SK-N-SH (cell line): ENCODE measurements at regions not wholly inside any gene's neighbourhood (a gene's known extent, or its start where the extent isn't known, plus 50 kb on each side); places are given as distances from the start of the nearest gene placed in this dataset.

Experiments used
- CTCF ChIA-PET: fragments of 300-600, 350-600 bp; formaldehyde crosslinking; extraction: SDS; loops from one replicate; lab custom pipeline; 2021; lab: Yijun Ruan, JAX
- POLR2A ChIA-PET: fragments of 350-600 bp; sonication (Branson Sonifier 250); formaldehyde crosslinking; extraction: SDS; loops from one replicate; lab custom pipeline; 2020; ENCODE audit warnings: antibody characterized with exemption, inconsistent platforms; lab: Yijun Ruan, JAX
- DNase-seq: peaks from one replicate; pipeline ENCODE4 v3.0.0; 2012
- H2AFZ ChIP-seq: fragments of 200-600 bp; sonication (generic); 2 replicates; pipeline ENCODE4 v1.8.1; 2016; ENCODE audit warnings: antibody characterized with exemption, mild to moderate bottlenecking, low read depth
- H3F3A ChIP-seq: fragments of 200-600 bp; sonication (generic); replicated peaks from 2 replicates; pipeline ENCODE3; 2016; ENCODE audit warnings: antibody characterized with exemption, mild to moderate bottlenecking; ENCODE audit not compliant: insufficient read depth
- H3K27ac ChIP-seq, 2 experiments: fragments of 200-500 bp in 1 of 2; fragments of 200-600 bp in 1 of 2; sonication (Bioruptor generic) in 1 of 2; sonication (generic), shearing (Covaris generic) in 1 of 2; 2 replicates each; pipeline versions ENCODE4 v1.5.1 to v1.6.1; 2014 to 2016; ENCODE audit warnings: low read depth in 2 of 2, inconsistent platforms in 1 of 2, low read length in 1 of 2, mild to moderate bottlenecking in 1 of 2, mixed read lengths in 1 of 2
- H3K27me3 ChIP-seq: fragments of 200-600 bp; sonication (generic), shearing (Covaris generic); 2 replicates; pipeline ENCODE4 v1.6.1; 2016; ENCODE audit warnings: mixed run types; ENCODE audit not compliant: insufficient read depth
- H3K36me3 ChIP-seq, 2 experiments: fragments of 200-500 bp in 1 of 2; fragments of 200-600 bp in 1 of 2; sonication (Bioruptor generic) in 1 of 2; sonication (generic) in 1 of 2; replicated peaks in 1 of 2; 2 replicates each; pipeline versions ENCODE3 to v1.5.1; 2014 to 2016; ENCODE audit warnings: low read length in 1 of 2, mild to moderate bottlenecking in 1 of 2; ENCODE audit not compliant: insufficient read depth in 2 of 2, control insufficient read depth in 1 of 2
- H3K4me1 ChIP-seq, 2 experiments: fragments of 200-500 bp in 1 of 2; fragments of 200-600 bp in 1 of 2; sonication (Bioruptor generic) in 1 of 2; sonication (generic), shearing (Covaris generic) in 1 of 2; 2 replicates each; pipeline versions ENCODE4 v1.5.1 to v1.6.1; 2014 to 2016; ENCODE audit warnings: low read depth in 1 of 2, low read length in 1 of 2, mixed run types in 1 of 2; ENCODE audit not compliant: insufficient read depth in 2 of 2, control insufficient read depth in 1 of 2
- H3K4me2 ChIP-seq: fragments of 200-600 bp; sonication (generic), shearing (Covaris generic); 2 replicates; pipeline ENCODE4 v1.6.1; 2017; ENCODE audit warnings: mixed run types
- H3K4me3 ChIP-seq, 2 experiments: fragments of 200-500 bp in 1 of 2; fragments of 200-600 bp in 1 of 2; sonication (Bioruptor generic) in 1 of 2; sonication (generic), shearing (Covaris generic) in 1 of 2; 2 replicates each; pipeline versions ENCODE4 v1.5.1 to v1.8.1; 2014 to 2016; ENCODE audit warnings: low read depth in 2 of 2, inconsistent platforms in 1 of 2, low read length in 1 of 2, mild to moderate bottlenecking in 1 of 2, mixed read lengths in 1 of 2, moderate library complexity in 1 of 2
- H3K79me2 ChIP-seq: fragments of 200-600 bp; sonication (generic); 2 replicates; pipeline ENCODE4 v1.8.1; 2017; ENCODE audit warnings: mild to moderate bottlenecking; ENCODE audit not compliant: insufficient read depth
- H3K9ac ChIP-seq: fragments of 200-600 bp; sonication (generic); 2 replicates; pipeline ENCODE4 v1.6.1; 2017; ENCODE audit warnings: mixed run types
- H3K9me2 ChIP-seq: fragments of 200-600 bp; sonication (generic); 2 replicates; pipeline ENCODE4 v1.6.1; 2017; ENCODE audit warnings: mixed run types
- H3K9me3 ChIP-seq: fragments of 200-600 bp; sonication (generic); 2 replicates; pipeline ENCODE4 v1.6.1; 2017; ENCODE audit warnings: mixed run types, mild to moderate bottlenecking, moderate library complexity
- H4K20me1 ChIP-seq: fragments of 200-600 bp; sonication (generic); 2 replicates; pipeline ENCODE4 v1.6.1; 2017; ENCODE audit warnings: mild to moderate bottlenecking, mixed run types; ENCODE audit not compliant: insufficient read depth
- CTCF ChIP-seq: fragments of 200-600 bp; sonication (generic); IDR thresholded peaks from 2 replicates; pipeline ENCODE4 v1.6.1; 2017; ENCODE audit warnings: antibody characterized with exemption, mild to moderate bottlenecking, moderate library complexity
- FOSL2 ChIP-seq: IDR thresholded peaks from 2 replicates; pipeline ENCODE4 v1.4.0; 2012; ENCODE audit warnings: low read depth, mild to moderate bottlenecking, moderate library complexity, borderline replicate concordance
- FOXJ3 ChIP-seq: sonication (generic); formaldehyde crosslinking; IDR thresholded peaks from 2 replicates; pipeline ENCODE4 v1.5.1; 2020; ENCODE audit warnings: mild to moderate bottlenecking, missing genetic modification reagents
- IRF3 ChIP-seq: fragments of 150-350 bp; IDR thresholded peaks from 2 replicates; pipeline ENCODE4 v1.6.1; 2016; ENCODE audit warnings: mild to moderate bottlenecking, low read depth, low read length
- PBX3 ChIP-seq: IDR thresholded peaks from 2 replicates; pipeline ENCODE4; 2012
- REST ChIP-seq: IDR thresholded peaks from 2 replicates; pipeline ENCODE4 v1.6.1; 2012; ENCODE audit warnings: mild to moderate bottlenecking, low read depth, low read length, moderate library complexity
- RFX5 ChIP-seq: IDR thresholded peaks from 2 replicates; pipeline ENCODE4 v1.6.1; 2012; ENCODE audit warnings: mild to moderate bottlenecking, improper control_type of control experiment, low read length
- RXRA ChIP-seq: IDR thresholded peaks from 2 replicates; pipeline ENCODE4 v1.4.0; 2012; ENCODE audit warnings: low read depth, mild to moderate bottlenecking, borderline replicate concordance
- TAF1 ChIP-seq: IDR thresholded peaks from 2 replicates; pipeline ENCODE4 v1.6.1; 2012; ENCODE audit warnings: low read depth, mild to moderate bottlenecking, low read length, moderate library complexity, borderline replicate concordance
- TCF12 ChIP-seq: IDR thresholded peaks from 2 replicates; pipeline ENCODE4 v1.4.0; 2012
- TEAD4 ChIP-seq: IDR thresholded peaks from 2 replicates; pipeline ENCODE4 v1.4.0; 2012; ENCODE audit warnings: mild to moderate bottlenecking, borderline replicate concordance; ENCODE audit not compliant: insufficient read depth
- ZBTB33 ChIP-seq: IDR thresholded peaks from 2 replicates; pipeline ENCODE4 v1.4.0; 2012; ENCODE audit warnings: low read depth, borderline replicate concordance
- WGBS: methylation state at CpG from one replicate; pipeline ENCODE4 v1.1.6; 2017; ENCODE audit warnings: low lambda C conversion rate; 5-methylcytosine and 5-hydroxymethylcytosine counted together

- Histone ChIP-seq H3K9me3 (no peaks in the 10 kb centered on the region), H3K4me3 (no peak overlapping the region), H3K27me3 (no peaks in the 10 kb centered on the region), H3K9ac (no peak overlapping the region), H3K36me3 (no peaks in the 10 kb centered on the region), H4K20me1 (no peaks in the 10 kb centered on the region), H3K9me2 (no peaks in the 10 kb centered on the region), H3F3A (no peaks in the 10 kb centered on the region), H3K27ac (no peak overlapping the region), H3K4me1 (peaks cover 0 to 18% of the 10 kb centered on the region in 2 experiments; a peak in 2 of 4 replicates), H2AFZ (no peak overlapping the region), H3K79me2 (no peaks in the 10 kb centered on the region), H3K4me2 (no peak overlapping the region)
- no peak for TF ChIP-seq FOXJ3 (CRISPR knock-in tag)
- TF ChIP-seq PBX3, result no peak
- TF ChIP-seq RXRA, result no peak
- TF ChIP-seq TAF1, result no peak
- no peak for TF ChIP-seq TEAD4
- TF ChIP-seq FOSL2, result no peak
- no peak for TF ChIP-seq IRF3
- no peak for TF ChIP-seq CTCF
- no peak for TF ChIP-seq ZBTB33
- TF ChIP-seq RFX5, result no peak
- TF ChIP-seq REST, result no peak
- TF ChIP-seq TCF12, result no peak
- no peak for DNase-seq
- WGBS, result 47% methylated on average over 5 of the region's 5 CpGs
- ChIA-PET POLR2A (no interaction called here), CTCF (interaction anchor here (2.7 kb wide), 1 partner anchor 20 kb away, joined by 10 read pairs; no protein-coding TSS in a partner anchor)
These were observed 68.7 kb upstream of the AMPD3 start for GRCh38 chr11:10386361-10386760.
